PC-3 (cell line): ENCODE measurements at regions not wholly inside any gene's neighbourhood (a gene's known extent, or its start where the extent isn't known, plus 50 kb on each side); places are given as distances from the start of the nearest gene placed in this dataset.

Experiments
- EZH2 ChIP-seq: fragments of 300-600 bp; sonication (generic); IDR thresholded peaks from one replicate; pipeline ENCODE4 v1.6.1; 2017; ENCODE audit warnings: antibody characterized with exemption, mild to moderate bottlenecking, low read length; ENCODE audit not compliant: unreplicated experiment
- EZH2phosphoT487 ChIP-seq: fragments of 300-600 bp; sonication (generic); IDR thresholded peaks from 2 replicates; pipeline ENCODE4 v1.6.1; 2018; ENCODE audit warnings: mild to moderate bottlenecking, antibody characterized with exemption, low read length, borderline replicate concordance
- TF ChIP-seq, protein P1 (sequence below): fragments of 300-600 bp; sonication (generic); conservative IDR thresholded peaks from 2 replicates; pipeline ENCODE4 v1.5.1; 2017; ENCODE audit warnings: antibody characterized with exemption, low read depth, mild to moderate bottlenecking, low read length

DNA sequence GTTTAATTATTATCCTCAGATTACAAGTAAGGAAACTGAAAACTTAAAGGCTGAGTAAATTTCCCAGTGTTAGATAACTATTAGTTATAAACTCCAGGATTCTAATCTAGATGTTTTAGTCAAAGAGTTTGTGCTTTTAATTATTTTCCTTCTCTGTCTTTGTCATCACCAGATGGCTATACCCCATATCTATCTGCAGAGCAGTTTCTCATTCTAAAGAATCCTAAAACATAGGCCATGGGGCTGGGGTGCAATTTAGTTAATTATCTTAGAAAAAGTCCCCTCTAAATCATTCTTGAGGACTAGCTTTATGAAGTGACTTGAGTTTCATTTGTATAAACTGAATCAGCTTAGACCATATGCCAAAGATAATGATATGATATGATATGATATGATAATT lies 556.3 kb upstream of the ANO5 start:
- TF ChIP-seq EZH2: no peak
- TF ChIP-seq, protein P1, sequence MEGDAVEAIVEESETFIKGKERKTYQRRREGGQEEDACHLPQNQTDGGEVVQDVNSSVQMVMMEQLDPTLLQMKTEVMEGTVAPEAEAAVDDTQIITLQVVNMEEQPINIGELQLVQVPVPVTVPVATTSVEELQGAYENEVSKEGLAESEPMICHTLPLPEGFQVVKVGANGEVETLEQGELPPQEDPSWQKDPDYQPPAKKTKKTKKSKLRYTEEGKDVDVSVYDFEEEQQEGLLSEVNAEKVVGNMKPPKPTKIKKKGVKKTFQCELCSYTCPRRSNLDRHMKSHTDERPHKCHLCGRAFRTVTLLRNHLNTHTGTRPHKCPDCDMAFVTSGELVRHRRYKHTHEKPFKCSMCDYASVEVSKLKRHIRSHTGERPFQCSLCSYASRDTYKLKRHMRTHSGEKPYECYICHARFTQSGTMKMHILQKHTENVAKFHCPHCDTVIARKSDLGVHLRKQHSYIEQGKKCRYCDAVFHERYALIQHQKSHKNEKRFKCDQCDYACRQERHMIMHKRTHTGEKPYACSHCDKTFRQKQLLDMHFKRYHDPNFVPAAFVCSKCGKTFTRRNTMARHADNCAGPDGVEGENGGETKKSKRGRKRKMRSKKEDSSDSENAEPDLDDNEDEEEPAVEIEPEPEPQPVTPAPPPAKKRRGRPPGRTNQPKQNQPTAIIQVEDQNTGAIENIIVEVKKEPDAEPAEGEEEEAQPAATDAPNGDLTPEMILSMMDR: no peak
- no peak for TF ChIP-seq EZH2phosphoT487
